CD4-positive, alpha-beta T cell treated with Interleukin-6 at 100 ng/mL for 8 hours (primary cell): ENCODE measurements at regions not wholly inside any gene's neighbourhood (a gene's known extent, or its start where the extent isn't known, plus 50 kb on each side); places are given as distances from the start of the nearest gene placed in this dataset.

Experiments used
- DNase-seq: peaks from one replicate; pipeline ENCODE4 v3.0.0-alpha.2; 2020; ENCODE audit warnings: mixed read lengths, low spot score

GRCh38 chr6:129778793-129779192 is 68.8 kb upstream of the ARHGAP18 start:
- DNase-seq, result no peak

GRCh38 chr6:129777371-129777770 is 67.4 kb upstream of the ARHGAP18 start:
- no peak for DNase-seq

- no peak for DNase-seq
These were observed 66.8 kb upstream of the ARHGAP18 start for GRCh38 chr6:129776542-129777330.

- peak; percentile 31 for DNase-seq
These were observed 64.9 kb upstream of the ARHGAP18 start for GRCh38 chr6:129774697-129775447.

GRCh38 chr6:129773304-129773703 is 63.3 kb upstream of the ARHGAP18 start:
- no peak for DNase-seq

- DNase-seq, result no peak
These were observed 61.7 kb upstream of the ARHGAP18 start for GRCh38 chr6:129771678-129772077.

GRCh38 chr6:129767776-129768485 is 58.0 kb upstream of the ARHGAP18 start:
- DNase-seq, result no peak

- peak; percentile 50 for DNase-seq
These were observed 57.2 kb upstream of the ARHGAP18 start for GRCh38 chr6:129766959-129767728.

GRCh38 chr6:129764761-129765407 is 54.9 kb upstream of the ARHGAP18 start:
- no peak for DNase-seq

- no peak for DNase-seq
These were observed 50.0 kb upstream of the ARHGAP18 start for GRCh38 chr6:129759796-129760605.
